HuH-7.5 (cell line): ENCODE measurements at regions not wholly inside any gene's neighbourhood (a gene's known extent, or its start where the extent isn't known, plus 50 kb on each side); places are given as distances from the start of the nearest gene placed in this dataset.
"Not testable (repeated sequence)": the region's sequence is repeated elsewhere in the genome, so short reads cannot be mapped to it uniquely, and the experiment has no call there.

ENCODE experiments used
- DNase-seq: peaks from one replicate; pipeline ENCODE4 v3.0.0; 2011; ENCODE audit warnings: low spot score

DNA sequence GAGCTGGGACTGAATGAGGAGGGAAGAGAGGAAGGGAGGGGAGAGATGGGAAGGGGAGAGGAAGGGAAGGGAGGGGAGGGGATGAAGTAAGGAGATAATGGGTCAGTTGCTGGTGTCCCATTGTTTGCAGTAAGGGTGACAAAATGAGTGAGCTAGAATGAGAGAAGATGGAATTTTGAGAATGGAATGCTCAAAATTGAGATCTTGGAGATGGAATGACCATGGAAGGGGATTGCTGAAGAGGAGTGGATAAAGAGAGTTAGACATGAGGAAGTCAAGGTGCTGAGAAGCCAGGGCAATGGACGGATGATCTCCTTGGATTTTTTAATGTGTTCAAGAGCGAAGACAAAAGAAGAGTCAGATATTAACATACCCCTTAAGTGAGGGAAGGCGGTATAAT, 80.5 kb upstream of the SSTR4 start:
- DNase-seq = no peak

DNA sequence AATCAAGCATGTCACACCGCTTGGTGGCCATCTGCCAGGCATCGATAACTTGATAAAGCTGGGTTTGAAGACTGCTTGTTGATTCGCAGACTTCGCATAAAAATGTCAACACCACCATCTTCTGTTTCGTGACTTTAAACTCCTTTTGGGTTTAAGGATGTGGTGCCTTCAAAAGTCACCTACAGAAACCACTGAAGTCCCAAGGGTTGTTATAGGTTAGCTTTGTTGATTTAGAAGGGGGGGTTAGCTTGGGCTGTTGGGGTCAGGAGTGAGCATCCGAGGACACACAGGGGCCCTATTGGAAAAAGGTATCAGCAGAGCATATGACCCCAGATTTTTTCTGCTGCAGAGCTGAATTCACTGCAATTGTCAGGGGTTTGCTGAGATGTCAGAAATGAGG, 76.7 kb upstream of the SSTR4 start:
- no peak for DNase-seq

DNA sequence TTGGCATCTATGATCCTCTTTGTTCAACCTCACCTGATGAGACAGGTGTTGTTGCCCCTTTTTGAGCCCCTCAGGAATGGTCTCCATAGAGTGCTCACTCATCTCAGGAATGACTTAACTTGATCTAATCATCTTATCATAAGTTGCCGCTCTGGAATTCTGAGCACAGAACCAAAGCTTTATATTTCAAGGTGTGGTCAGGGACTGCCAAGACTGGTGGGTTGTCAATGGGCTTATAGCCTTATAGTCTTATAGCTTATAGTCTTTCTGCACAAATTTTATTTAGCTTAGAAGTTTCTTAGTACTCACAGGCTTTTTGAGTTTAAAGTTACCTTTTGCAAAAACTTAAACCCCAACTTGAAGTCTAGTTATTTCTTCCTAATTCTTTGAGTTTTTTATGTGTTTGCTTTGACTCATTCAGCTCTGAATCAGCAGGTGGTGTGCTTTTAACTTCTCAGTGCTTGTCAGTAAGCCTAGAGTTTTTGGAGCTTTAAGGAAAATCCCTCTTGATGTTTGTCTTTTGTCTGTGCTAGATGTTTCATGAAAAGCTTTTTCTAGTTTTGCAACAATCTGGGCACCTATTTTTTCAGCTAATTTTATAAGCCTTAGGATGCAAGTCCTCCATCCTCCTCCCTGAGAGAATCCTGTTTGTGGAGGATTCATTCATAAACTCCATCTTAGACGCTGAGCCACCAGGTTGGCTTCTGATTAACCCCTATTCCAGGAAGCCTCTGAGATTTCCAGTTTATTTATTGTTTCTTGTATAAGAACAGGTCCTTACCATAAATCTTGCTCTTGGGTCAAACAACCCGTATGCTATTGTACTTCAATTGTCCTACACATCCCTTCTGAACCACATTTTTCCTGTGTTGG, 72.3 kb upstream of the SSTR4 start:
- DNase-seq = no peak

DNA sequence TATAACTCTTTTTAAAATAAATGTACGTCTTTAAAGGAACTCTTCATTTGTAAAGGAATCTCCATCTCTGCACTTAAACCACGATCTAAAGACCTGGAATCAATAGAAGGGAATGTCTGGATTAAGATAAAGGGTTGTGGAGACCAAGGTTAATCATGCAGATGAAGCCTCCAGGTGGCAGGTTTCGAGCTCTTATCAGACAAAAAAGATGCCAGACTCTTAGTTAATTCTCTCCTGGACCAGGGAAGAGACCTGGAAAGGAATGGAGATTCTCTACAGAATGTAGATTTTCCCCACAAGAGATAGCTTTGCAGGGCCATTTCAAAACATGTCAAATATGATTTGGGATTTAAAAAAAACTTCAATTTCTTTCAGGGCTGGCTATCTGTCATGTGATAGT, 71.5 kb upstream of the SSTR4 start:
- no peak for DNase-seq

DNA sequence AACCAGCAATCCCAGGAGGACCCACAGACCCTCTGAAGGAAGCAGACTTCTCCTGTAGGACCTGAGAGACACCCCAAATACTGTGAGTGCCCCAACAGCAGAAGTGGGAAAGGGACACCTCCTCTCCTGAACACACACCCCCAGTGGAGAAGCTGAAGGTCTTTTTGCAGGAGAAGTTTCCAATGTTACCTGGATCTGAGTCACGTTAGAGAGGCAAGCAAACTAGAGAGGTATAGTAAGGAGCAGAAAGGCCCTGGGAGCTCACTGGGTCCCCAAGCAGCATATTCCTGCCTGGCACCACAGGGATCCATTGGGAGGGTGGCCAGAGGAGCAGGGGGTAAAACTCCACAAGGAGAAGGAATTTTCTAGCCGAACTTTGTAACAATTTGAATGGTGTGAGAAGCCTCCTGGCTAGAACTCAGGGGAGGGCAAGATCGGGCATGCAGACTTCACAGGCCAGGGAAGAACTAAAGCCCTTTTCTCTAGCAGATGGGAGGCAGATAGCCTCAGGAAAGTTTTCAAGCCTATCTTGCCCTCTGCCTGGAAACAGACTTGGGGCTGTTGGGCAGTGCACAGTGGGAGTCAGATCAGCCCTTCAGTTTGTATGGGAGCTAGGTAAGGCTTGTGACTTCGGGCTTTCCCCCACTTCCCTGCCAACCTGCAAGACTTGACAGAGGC, 68.2 kb upstream of the SSTR4 start:
- no peak for DNase-seq

DNA sequence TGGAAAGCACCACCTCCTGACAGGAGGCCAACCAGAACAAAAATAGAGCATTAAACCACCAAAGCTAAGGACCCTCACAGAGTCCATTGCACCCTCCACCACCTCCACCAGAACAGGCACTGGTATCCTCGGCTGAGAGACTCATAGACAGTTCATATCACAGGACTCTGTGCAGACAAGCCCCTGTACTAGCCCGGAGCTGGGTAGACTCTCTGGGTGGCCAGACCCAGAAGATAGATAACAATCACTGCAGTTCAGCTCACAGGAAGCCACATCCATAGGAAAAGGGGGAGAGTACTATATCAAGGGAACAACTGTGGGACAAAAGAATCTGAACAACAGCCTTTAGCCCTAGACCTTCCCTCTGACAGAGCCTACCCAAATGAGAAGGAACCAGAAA, 67.4 kb upstream of the SSTR4 start:
- not testable (repeated sequence) for DNase-seq

DNA sequence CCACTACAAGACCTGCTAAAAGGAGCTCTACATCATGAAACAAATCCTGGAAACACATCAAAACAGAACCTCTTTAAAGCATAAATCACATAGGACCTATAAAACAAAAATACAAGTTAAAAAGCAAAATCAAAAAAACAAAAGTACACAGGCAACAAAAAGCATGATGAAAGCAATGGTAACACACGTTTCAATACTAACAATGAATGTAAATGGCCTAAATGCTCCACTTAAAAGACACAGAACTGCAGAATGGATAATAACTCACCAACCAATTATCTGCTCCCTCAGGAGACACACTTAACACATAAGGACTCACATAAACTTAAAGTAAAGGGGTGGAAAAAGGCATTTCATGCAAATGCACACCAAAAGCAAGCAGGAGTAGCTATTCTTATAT, 66.1 kb upstream of the SSTR4 start:
- not testable (repeated sequence) for DNase-seq

DNA sequence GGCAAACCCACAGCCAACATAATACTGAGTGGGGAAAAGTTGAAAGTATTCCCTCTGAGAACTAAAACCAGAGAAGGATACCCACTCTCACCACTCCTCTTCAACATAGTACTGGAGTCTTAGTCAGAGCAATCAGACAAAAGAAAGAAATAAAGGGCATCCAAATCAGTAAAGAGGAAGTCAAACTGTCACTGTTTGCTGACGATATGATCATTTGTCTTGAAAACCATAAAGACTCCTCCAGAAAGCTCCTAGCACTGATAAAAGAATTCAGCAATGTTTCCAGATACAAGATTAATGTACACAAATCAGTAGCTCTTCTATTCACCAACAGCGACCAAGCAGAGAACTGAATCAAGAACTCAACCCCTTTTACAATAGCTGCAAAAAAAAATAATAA, 64.0 kb upstream of the SSTR4 start:
- DNase-seq = not testable (repeated sequence)

DNA sequence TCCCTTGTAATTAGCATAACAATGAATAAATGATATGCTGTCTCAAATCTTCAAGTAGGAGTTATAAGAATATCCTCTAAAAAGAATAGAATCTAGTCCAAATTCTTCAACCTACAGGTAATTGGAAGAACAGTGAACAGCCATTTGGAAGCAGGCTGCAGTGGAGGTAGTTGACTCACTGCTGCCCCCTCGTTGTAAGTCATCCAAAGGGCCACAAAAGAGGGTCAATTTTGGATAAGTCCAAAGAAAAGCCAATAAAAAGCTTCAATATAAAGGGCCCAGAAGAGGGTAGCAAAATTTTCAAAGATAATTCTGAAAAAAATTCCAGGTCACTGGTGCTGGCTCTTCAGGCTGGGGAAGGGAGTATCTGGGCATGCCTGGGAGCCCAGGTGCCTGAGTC, 60.8 kb upstream of the SSTR4 start:
- no peak for DNase-seq

DNA sequence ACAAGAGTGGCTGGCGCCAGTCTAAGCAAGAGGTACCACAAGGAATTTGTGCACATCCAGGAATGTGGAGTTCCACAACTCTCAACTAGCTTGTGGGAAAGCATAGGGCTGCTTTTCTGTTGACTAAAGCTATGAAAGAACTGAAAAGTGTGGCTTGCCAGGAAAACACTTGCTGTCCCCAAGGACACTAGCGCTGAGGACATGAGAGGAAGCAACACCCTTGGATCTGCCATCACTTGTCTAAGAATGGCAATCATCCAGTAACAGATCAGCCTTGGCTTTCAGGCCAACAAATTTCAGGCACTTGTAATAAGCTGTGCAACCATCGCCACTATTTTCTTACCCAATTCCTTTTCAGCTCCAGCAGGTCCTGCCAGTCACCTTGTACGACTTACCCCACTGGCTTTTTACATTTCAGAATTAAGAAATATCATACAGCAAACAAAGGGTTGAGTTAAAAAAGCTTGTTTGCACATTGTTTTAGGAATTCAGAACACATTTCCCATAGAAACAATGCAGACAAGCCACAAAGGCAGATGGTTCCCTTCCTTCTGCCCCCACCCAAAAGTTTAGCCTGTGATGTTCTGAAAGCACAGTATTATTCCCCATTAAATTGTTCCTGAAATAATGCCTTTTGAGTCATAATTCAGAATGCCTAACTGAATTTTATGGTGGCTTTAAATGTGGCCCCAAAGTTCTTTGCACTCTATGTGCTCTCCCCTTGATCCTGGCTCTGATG, 57.9 kb upstream of the SSTR4 start:
- DNase-seq = no peak

DNA sequence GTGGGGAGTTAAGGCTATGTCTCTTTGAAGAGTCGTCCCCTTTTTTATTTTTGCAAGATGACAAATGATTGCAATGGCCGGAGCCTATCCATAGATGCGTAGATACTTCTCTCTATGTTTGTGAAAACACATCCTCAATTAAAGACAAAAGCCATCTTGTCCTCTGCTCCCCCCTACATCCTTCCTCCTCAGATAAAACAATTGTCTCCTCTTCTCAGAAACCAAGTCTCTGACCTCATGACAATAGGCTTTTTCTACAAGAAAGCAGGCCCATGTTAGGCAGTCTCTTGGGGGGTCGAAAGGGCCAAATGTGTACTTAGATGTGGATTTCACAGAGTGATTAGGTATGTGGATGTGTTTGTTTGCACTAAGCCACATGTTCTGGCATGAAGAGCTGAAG, 51.1 kb upstream of the SSTR4 start:
- no peak for DNase-seq

DNA sequence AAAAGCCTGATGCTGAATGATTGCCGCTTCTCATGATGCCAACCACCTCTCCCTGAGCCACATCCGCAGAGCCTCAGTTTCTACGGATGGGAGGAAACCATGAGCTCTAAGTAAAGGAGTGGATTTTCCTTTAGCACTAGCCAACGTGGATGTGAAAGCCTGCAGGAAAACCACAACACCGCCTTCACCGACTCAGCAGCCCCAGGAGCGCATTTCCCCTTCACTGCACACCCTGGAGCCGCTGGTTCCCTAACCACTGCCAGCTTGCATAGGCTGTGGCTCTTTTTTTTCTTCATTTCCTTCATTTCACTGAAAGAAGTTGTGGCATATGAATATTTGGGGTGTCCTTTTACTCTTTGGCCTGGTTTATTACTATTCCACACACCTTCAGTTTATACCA, 50.5 kb upstream of the SSTR4 start:
- DNase-seq = no peak

DNA sequence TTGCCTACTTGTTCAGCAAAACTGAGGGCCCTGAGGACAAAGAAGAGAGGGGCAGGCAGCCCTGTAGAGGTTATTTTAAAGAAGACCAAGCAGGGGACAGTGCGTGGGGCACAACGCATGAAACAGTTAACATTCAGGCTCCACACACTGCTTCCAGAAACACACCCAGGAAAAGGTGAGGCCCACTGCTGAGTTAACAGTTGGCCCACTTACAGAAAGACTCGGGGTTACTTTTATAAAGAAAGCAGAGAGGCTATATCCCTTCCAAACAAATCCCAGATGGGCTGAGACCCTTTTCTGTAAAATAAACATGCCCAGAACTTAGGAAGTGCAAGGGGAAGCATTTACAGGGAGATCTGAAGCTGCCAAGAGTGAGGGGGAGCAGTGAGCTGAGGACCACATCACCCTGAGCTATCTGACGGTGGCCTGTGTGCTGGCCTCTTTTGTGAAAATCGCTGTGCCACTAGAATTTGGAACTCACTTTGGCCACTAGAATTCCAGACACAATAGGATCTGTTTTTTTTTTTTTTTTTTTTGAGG, 49.8 kb upstream of the SSTR4 start:
- DNase-seq = no peak
